ENCODE measurements at regions not wholly inside any gene's neighbourhood (a gene's known extent, or its start where the extent isn't known, plus 50 kb on each side); places are given as distances from the start of the nearest gene placed in this dataset.

DNA sequence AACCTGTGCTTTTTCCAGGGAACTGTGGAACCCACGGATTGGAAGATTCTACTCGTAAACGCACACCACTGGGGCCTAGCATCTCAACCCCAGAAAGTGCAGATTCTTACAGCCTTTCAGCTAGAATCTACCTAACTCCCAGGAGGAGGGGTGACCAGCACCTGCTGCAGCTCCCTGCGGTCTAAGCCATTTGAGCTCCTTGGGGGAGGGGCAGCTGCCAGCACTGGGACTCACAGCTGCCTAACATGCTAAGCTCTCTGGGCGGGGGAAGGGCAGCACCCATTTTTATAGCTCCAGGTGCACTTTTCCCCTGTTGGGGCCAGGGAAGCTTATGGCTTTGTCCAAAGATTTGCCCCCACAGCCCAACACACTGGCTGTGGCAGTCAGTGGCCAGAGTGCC is 595.7 kb upstream of the EPHA5 start:
- no peaks in the 10 kb centered on the region for H3K79me2 ChIP-seq (ENCODE audit: insufficient read depth, low read length)
- TF ChIP-seq, protein P1, sequence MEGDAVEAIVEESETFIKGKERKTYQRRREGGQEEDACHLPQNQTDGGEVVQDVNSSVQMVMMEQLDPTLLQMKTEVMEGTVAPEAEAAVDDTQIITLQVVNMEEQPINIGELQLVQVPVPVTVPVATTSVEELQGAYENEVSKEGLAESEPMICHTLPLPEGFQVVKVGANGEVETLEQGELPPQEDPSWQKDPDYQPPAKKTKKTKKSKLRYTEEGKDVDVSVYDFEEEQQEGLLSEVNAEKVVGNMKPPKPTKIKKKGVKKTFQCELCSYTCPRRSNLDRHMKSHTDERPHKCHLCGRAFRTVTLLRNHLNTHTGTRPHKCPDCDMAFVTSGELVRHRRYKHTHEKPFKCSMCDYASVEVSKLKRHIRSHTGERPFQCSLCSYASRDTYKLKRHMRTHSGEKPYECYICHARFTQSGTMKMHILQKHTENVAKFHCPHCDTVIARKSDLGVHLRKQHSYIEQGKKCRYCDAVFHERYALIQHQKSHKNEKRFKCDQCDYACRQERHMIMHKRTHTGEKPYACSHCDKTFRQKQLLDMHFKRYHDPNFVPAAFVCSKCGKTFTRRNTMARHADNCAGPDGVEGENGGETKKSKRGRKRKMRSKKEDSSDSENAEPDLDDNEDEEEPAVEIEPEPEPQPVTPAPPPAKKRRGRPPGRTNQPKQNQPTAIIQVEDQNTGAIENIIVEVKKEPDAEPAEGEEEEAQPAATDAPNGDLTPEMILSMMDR (conservative IDR thresholded peaks at IDR 0.05; ENCODE audit: low read length) = no peak
- TF ChIP-seq EZH2phosphoT487 (IDR thresholded peaks at IDR 0.05; ENCODE audit: borderline replicate concordance) = no peak
- H3K4me2 ChIP-seq (ENCODE audit: low read depth, low read length, poor library complexity, severe bottlenecking) = no peak overlapping the region

DNA sequence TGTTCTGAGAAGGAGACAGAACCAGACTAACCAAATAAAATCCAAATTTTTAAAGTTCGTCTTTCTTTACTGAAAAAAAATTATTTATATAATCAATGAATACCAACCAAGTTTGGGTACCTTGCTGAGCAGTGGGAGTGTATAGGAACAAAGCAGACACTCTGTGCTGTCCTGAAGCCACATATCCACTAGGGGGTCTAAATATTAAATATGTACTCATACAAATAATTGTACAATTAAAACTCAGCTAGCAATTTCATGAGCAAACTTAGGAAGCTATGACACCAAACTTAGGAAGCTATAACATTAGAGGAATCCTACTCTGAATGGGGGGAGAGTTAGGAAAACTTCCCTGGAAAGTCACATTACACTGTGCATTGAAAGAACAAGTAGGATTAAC is 582.0 kb upstream of the EPHA5 start:
- no peaks in the 10 kb centered on the region for H3K4me1 ChIP-seq (ENCODE audit: insufficient read depth, low read length, poor library complexity, severe bottlenecking)
- H2AFZ ChIP-seq (ENCODE audit: low read length) = no peak overlapping the region
- H3K79me2 ChIP-seq (ENCODE audit: insufficient read depth, low read length) = no peaks in the 10 kb centered on the region
- no peak overlapping the region for H3K4me3 ChIP-seq (ENCODE audit: low read length, poor library complexity, severe bottlenecking)
- H3F3A ChIP-seq (ENCODE audit: low read depth) = no peaks in the 10 kb centered on the region
- no peaks in the 10 kb centered on the region for H3K27me3 ChIP-seq (ENCODE audit: insufficient read depth, low read length, poor library complexity, severe bottlenecking)
- no peaks in the 10 kb centered on the region for H3K9me2 ChIP-seq (replicated peaks; ENCODE audit: low read depth, low read length)
- H3K9me3 ChIP-seq (ENCODE audit: insufficient read depth, low read depth, low read length) = no peaks in the 10 kb centered on the region
- TF ChIP-seq, protein P1 (conservative IDR thresholded peaks at IDR 0.05; ENCODE audit: low read length) = peak; percentile 38
- no peak for TF ChIP-seq EZH2phosphoT487 (IDR thresholded peaks at IDR 0.05; ENCODE audit: borderline replicate concordance)
- no peak overlapping the region for H3K4me2 ChIP-seq (ENCODE audit: low read depth, low read length, poor library complexity, severe bottlenecking)
- H3K9ac ChIP-seq (ENCODE audit: low read depth, low read length, poor library complexity, severe bottlenecking) = no peak overlapping the region
- H3K36me3 ChIP-seq (ENCODE audit: insufficient read depth, low read length) = no peaks in the 10 kb centered on the region
- no peaks in the 10 kb centered on the region for H4K20me1 ChIP-seq (ENCODE audit: insufficient read depth, low read length, poor library complexity, severe bottlenecking)

More for the DNA sequence above, 595.7 kb upstream of the EPHA5 start:
- no peak overlapping the region for H2AFZ ChIP-seq (ENCODE audit: low read length)
- H3K4me3 ChIP-seq (ENCODE audit: low read length, poor library complexity, severe bottlenecking) = no peak overlapping the region
- no peaks in the 10 kb centered on the region for H3K27me3 ChIP-seq (ENCODE audit: insufficient read depth, low read length, poor library complexity, severe bottlenecking)
- H3K36me3 ChIP-seq (ENCODE audit: insufficient read depth, low read length) = no peaks in the 10 kb centered on the region
- H3K9ac ChIP-seq (ENCODE audit: low read depth, low read length, poor library complexity, severe bottlenecking) = no peak overlapping the region
- H3K9me3 ChIP-seq (ENCODE audit: insufficient read depth, low read depth, low read length) = no peaks in the 10 kb centered on the region
- no peaks in the 10 kb centered on the region for H3K9me2 ChIP-seq (replicated peaks; ENCODE audit: low read depth, low read length)
- no peaks in the 10 kb centered on the region for H4K20me1 ChIP-seq (ENCODE audit: insufficient read depth, low read length, poor library complexity, severe bottlenecking)
- H3F3A ChIP-seq (ENCODE audit: low read depth) = no peaks in the 10 kb centered on the region
- H3K4me1 ChIP-seq (ENCODE audit: insufficient read depth, low read length, poor library complexity, severe bottlenecking) = no peaks in the 10 kb centered on the region

DNA sequence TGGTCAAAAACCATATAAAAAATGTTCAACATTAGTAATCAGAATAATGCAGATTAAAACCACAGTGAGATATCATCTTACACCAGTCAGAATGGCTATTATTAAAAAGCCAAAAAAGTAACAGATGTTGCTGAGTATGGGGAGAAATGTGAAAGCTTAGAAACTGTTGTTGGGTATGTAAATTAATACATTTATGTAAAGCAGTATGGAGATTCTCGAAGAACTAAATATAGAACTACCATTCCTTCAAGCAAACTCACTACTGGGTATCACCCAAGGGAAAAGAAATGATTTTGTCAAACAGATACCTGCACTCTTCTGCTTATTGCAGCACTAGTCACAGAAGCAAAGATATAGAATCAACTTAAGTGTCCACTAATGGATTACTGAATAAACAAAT is 576.4 kb upstream of the EPHA5 start:
- Histone ChIP-seq H3K4me2 (ENCODE audit: low read depth, low read length, poor library complexity, severe bottlenecking) (no peak overlapping the region), H2AFZ (ENCODE audit: low read length) (no peak overlapping the region), H3K4me3 (ENCODE audit: low read length, poor library complexity, severe bottlenecking) (no peak overlapping the region), H3K9ac (ENCODE audit: low read depth, low read length, poor library complexity, severe bottlenecking) (no peak overlapping the region), H3K9me3 (ENCODE audit: insufficient read depth, low read depth, low read length) (no peaks in the 10 kb centered on the region), H3F3A (ENCODE audit: low read depth) (no peaks in the 10 kb centered on the region), H4K20me1 (ENCODE audit: insufficient read depth, low read length, poor library complexity, severe bottlenecking) (no peaks in the 10 kb centered on the region), H3K36me3 (ENCODE audit: insufficient read depth, low read length) (no peaks in the 10 kb centered on the region), H3K27me3 (ENCODE audit: insufficient read depth, low read length, poor library complexity, severe bottlenecking) (no peaks in the 10 kb centered on the region), H3K4me1 (ENCODE audit: insufficient read depth, low read length, poor library complexity, severe bottlenecking) (no peaks in the 10 kb centered on the region), H3K79me2 (ENCODE audit: insufficient read depth, low read length) (no peaks in the 10 kb centered on the region), H3K9me2 (replicated peaks; ENCODE audit: low read depth, low read length) (no peaks in the 10 kb centered on the region)
- TF ChIP-seq, protein P1 (conservative IDR thresholded peaks at IDR 0.05; ENCODE audit: low read length) = no peak
- TF ChIP-seq EZH2phosphoT487 (IDR thresholded peaks at IDR 0.05; ENCODE audit: borderline replicate concordance) = no peak
